T-helper 17 cell (primary cell): ENCODE measurements at regions not wholly inside any gene's neighbourhood (a gene's known extent, or its start where the extent isn't known, plus 50 kb on each side); places are given as distances from the start of the nearest gene placed in this dataset.

ENCODE experiments used
- ATAC-seq: fragments of 150-1000 bp; cut with Tn5 transposase; 2 replicates; pipeline ENCODE4 v1.10.0; 2021; ENCODE audit warnings: mild to moderate bottlenecking, moderate library complexity
- DNase-seq, 3 donors: peaks; one replicate each; pipeline versions ENCODE4 v3.0.0 to v3.0.0-alpha.2; 2020 to 2021
- H3K9me3 ChIP-seq: one replicate; pipeline ENCODE4 v1.7.0; 2013; ENCODE audit warnings: low read length, mild to moderate bottlenecking; ENCODE audit not compliant: control insufficient read depth, poor library complexity, severe bottlenecking
- H3K27ac Mint-ChIP-seq: one replicate; pipeline ENCODE4 v1.8.0; 2022; ENCODE audit warnings: mild to moderate bottlenecking, moderate library complexity, mixed read lengths
- H3K27me3 Mint-ChIP-seq: one replicate; pipeline ENCODE4 v1.8.0; 2022; ENCODE audit warnings: mixed read lengths
- H3K36me3 Mint-ChIP-seq: one replicate; pipeline ENCODE4 v1.8.0; 2022; ENCODE audit warnings: low read depth, mixed read lengths
- H3K4me1 Mint-ChIP-seq: one replicate; pipeline ENCODE4 v1.8.0; 2022; ENCODE audit warnings: mild to moderate bottlenecking, mixed read lengths
- H3K4me3 Mint-ChIP-seq: one replicate; pipeline ENCODE4 v1.8.0; 2022; ENCODE audit warnings: mild to moderate bottlenecking, moderate library complexity, mixed read lengths

DNA sequence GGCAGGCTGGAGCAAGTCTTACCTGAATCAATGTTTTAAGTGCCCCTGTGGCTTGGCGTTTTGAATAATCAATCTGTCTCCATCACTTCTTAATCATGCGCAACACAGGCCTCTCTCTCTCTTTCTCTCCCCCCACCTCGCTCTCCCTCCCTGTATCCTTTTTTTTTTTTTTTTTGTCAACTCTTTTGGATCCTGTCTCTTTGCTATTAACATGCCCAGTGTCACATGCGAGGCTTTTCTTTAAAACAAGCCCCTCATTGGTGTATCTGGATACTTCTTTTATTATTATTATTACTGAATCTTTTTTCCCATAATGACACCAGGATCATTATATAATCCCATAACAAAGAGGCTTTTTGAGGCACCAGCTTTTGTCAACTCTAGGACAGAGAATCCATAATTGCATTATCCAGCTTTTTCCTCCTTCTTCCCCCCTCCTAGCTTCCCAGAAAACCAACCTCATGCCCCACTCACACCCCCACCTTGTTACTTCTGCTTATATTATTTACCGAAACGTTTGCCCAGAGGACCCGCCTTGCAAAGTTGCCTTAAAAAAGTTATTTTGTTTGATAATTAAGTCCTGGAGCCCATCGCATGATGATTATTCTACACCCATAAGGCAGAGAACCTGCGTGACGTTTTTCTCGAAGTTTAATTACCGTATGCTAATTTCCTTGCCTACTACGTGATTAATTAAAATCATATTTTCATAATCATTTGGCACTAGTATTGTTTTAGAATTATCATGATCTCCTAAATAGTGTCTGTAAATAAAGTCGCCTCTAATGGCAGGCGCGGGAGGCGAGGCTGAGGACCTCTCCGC is 148.1 kb upstream of the ZNF536 start:
- Mint-ChIP-seq H3K4me1 (peaks cover 20% of the 10 kb centered on the region), H3K36me3 (peaks cover 13% of the 10 kb centered on the region), H3K27ac (no peak overlapping the region), H3K4me3 (peak overlapping the region; percentile 33), H3K27me3 (peaks cover 58% of the 10 kb centered on the region)
- no peaks in the 10 kb centered on the region for H3K9me3 ChIP-seq
- no peak for ATAC-seq
- no peak for DNase-seq

DNA sequence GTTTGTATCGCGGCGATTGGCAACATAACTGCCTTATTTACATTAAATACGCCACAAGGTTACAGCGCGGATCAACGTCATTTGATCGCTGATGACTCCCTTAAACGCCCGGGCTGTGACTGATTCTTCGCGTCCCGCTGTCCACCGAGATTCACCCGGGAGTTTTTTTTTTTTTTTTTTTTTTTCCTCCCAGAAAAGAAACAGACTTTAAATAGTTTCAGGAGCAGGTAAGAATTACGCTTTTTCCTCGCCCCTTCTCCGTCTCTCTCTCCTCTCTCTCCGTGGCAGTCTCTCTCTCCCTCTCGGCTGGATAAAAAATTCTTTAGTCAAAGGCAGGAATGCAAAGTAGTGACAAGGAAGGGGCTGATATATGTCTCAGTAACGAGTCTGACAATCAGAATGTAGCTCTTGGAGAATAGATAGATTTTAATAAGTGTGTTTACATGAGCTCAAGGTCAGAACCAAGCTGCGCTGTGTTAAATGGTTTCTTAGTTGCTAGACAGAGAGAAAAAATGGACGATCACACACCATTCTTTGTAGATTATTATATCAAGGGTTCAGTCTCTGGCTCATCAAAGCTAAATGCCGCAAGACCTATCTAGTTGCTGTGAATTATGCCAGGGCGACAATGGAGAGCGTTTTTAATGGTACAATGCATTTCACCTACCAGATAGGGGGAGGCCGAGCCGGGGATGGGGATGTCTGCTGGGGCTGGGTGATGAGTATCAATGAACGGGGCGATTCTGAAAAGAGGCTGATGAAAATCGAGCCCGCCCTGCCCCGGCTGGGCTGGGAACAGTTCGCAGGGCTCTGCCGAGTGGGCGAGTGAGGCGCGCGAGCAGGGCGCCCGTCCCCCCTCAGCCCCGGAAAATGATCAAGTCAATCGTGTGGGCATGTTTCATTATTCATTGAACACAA is 147.2 kb upstream of the ZNF536 start:
- peak overlapping the region; percentile 82 for H3K4me3 Mint-ChIP-seq
- no peak overlapping the region for H3K27ac Mint-ChIP-seq
- DNase-seq = no peak
- peaks cover 13% of the 10 kb centered on the region for H3K36me3 Mint-ChIP-seq
- no peak for ATAC-seq
- H3K27me3 Mint-ChIP-seq = peaks cover 55% of the 10 kb centered on the region
- no peaks in the 10 kb centered on the region for H3K9me3 ChIP-seq
- H3K4me1 Mint-ChIP-seq = peaks cover 20% of the 10 kb centered on the region

DNA sequence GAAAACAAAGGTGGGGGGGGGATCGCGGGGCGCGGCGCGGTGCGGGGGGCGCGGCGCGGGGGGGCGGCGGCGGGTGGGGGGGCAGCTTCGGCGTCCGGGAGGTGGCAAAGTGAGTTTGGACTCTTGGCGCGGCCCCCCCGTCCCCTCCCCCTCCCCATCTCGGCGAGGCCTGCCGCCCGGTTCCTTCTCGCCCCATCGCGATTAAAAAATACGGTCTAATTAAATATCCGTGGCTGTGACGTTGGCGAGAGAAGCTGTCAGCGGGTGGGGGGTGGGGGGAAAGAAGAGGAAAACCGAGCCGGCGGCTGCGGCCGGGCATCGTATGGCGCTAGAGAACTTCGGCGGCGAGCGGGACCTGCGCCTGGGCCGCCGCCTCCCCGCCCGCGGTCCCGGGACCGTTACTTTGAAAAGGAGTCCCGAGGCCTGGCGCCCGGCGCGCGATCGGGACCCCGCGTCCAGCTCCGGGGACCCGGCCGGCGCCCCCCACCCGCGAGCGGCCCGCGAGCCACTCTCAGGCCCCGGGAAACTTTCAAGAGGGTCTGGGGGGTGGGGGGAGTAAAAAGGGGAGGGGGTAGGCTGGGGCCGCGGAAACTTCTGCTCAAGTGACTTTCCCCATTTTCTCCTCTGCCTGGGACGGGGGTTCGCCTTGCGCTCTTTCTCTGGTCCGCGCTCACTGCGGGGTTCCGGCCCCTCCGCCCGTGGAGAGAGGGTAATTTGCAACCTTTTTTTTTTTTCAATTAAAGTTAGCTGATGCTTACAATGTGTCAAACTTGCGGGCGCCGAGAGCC is 146.3 kb upstream of the ZNF536 start:
- Mint-ChIP-seq H3K4me1 (peaks cover 20% of the 10 kb centered on the region), H3K27ac (no peak overlapping the region), H3K27me3 (peaks cover 63% of the 10 kb centered on the region), H3K36me3 (peaks cover 13% of the 10 kb centered on the region), H3K4me3 (peak overlapping the region; percentile 82)
- ATAC-seq (no peak), DNase-seq (no peak)
- no peaks in the 10 kb centered on the region for H3K9me3 ChIP-seq

DNA sequence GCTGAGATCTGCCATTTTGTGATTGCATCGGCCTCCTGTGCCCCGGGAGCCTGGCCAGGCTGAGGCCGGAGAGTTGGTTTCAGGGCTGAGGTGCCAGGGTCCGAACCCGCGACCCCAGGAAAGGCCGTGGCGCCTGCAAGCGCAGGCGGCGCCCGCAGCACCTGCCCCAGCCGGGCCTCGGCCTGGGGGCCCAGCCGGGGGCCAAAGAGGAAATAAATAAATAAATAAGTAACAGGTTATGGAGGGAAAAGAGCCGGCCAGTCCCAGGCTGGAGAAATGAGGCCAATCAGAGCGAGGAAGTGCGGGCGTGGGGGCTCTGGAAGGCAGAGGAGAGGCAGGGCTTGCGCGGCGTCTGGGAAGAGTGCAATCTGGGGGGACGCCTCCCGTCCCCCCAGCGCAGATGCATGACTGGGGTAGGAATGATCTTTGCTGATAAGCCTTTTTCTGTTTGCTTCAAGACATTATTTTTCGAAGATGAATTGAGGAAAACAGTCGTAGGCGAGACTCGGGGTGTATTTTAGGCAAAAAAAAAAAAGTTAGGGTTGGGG is 145.6 kb upstream of the ZNF536 start:
- H3K36me3 Mint-ChIP-seq = peaks cover 14% of the 10 kb centered on the region
- DNase-seq = no peak
- no peaks in the 10 kb centered on the region for H3K9me3 ChIP-seq
- no peak overlapping the region for H3K27ac Mint-ChIP-seq
- H3K27me3 Mint-ChIP-seq = peaks cover 65% of the 10 kb centered on the region
- peak overlapping the region; percentile 92 for H3K4me3 Mint-ChIP-seq
- peaks cover 20% of the 10 kb centered on the region for H3K4me1 Mint-ChIP-seq
- ATAC-seq = no peak

DNA sequence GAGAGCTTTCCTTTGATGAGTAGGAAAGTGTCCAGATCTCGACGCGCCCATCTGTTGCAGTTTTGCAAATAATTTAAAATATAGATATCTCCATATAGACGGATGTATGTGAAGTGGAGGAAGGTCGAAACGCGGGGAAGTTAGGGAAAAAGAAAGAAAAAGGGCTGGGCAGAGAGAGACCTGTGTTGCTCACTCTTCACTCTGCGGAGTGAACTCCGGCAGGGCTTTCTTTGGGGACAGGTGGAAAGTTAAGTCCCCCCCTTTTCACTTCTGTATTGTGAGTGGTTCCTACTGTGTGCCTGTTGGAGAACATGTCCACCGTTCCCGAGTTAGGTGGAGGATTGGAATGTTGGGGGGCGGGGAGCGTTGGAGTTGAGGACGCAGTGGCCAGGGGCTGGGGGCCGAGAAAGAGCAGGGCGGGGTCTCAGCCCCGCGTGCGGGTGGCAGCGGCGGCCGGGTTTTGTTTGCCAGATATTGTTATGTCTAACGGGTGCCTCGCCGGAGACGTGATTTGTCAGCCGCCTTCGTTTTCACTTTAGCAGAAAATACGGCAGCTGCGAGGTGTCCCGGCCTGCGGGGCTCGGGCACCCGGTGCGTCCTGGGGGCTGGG is 145.1 kb upstream of the ZNF536 start:
- Mint-ChIP-seq H3K27ac (no peak overlapping the region), H3K4me1 (peaks cover 20% of the 10 kb centered on the region), H3K4me3 (peak overlapping the region; percentile 92), H3K27me3 (peaks cover 65% of the 10 kb centered on the region), H3K36me3 (peaks cover 16% of the 10 kb centered on the region)
- no peaks in the 10 kb centered on the region for H3K9me3 ChIP-seq
- ATAC-seq (no peak), DNase-seq (no peak)

DNA sequence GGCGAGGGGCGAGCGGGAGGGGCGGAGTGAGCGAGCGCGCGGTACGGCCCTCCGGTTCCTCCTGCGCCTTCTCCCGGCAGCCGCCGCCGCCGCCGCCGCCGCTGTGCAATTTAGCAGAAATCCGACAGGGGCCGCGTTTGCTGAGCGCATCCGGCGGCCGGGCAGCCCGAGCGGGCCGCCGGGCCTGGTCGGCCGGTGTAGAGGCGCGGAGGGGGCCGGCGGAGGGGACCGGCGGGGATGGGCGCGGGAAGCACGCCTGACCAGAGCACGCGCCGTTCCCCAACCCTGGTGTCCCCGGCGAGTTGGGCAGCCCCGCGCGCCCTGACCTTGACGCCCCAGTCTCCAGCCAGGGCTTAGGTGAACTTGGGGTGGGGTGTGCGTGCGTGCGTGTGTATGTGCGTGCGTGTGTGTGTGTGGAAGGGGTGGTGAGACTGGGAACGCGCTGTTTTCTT is 144.5 kb upstream of the ZNF536 start:
- ATAC-seq = peak; percentile 42

DNA sequence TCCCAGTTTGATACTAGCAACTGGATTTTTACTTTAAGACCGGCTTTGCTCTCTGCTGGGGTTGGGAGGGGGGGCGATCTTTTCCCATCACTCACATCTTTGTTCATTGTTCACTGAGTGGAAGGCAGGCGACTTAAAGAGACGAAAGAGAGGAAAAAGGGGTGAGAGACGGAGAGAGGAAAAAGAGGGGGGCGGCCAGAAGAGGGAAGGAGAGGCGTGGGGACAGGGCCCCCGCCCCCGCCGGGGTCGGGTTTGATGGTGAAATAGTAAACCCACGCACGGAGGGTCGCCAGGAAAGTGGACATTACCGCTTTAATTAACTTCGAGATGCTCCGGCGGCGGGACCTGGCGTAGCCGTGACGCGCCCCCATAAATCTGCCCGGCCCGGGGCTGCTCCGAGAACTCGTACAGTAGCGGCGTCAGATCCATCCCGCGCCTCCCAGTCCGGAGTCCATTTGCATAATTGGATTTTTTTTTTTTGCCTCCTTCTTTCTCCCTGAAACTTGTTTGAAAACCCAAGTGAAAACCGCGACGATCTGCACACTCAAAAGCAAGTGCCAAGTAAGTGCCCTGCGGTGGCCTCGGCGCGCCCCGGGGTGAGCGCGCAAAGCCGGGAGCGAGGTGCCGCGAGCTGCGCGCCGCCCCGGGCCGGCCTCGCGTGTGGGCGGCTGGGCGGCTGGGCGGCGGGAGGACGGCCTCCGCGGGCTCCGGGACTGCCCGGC is 143.9 kb upstream of the ZNF536 start:
- Mint-ChIP-seq H3K36me3 (peaks cover 16% of the 10 kb centered on the region), H3K4me1 (peaks cover 20% of the 10 kb centered on the region), H3K27ac (no peak overlapping the region), H3K27me3 (peaks cover 69% of the 10 kb centered on the region), H3K4me3 (peak overlapping the region; percentile 41)
- DNase-seq (no peak), ATAC-seq (no peak)
- no peaks in the 10 kb centered on the region for H3K9me3 ChIP-seq

More for the DNA sequence above, 144.5 kb upstream of the ZNF536 start:
- Mint-ChIP-seq H3K27ac (no peak overlapping the region), H3K4me3 (peak overlapping the region; percentile 92), H3K4me1 (peaks cover 20% of the 10 kb centered on the region), H3K27me3 (peaks cover 71% of the 10 kb centered on the region), H3K36me3 (peaks cover 16% of the 10 kb centered on the region)
- no peaks in the 10 kb centered on the region for H3K9me3 ChIP-seq
- DNase-seq = no peak

DNA sequence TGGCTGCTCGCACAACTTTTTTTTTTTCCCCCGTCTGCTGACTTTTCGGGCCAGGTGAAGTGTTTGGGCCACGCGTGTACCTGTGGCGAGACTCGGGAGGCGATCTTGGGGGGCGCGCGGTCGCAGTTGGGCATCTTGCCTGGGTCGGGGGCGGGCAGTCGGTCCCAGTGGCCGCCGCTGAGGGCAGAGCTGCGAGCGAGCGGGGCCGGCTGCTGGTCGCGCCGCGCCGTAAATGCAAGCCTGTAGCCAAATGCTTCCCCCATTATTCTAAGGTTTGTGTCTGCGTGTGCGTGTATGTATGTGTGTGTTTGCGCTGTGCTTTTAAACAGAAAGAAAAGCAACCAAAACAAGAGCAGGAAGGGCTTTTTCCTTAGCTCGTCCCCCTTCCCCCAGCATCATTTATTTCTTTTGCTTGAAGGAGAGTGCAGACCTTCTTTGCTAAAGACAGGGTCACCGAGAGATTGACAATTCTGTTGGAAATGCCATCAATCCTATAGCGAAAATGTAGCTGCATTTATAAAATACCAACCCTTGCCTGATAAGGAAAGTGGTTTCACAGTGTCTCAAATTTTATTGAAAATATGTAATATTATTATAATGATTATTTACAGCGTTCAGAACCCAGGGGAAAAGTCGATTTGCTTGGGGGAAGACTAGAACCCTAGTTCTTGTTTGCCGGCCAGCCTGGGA is 143.2 kb upstream of the ZNF536 start:
- Mint-ChIP-seq H3K36me3 (peaks cover 13% of the 10 kb centered on the region), H3K4me3 (peak overlapping the region; percentile 53)
- ATAC-seq = no peak

DNA sequence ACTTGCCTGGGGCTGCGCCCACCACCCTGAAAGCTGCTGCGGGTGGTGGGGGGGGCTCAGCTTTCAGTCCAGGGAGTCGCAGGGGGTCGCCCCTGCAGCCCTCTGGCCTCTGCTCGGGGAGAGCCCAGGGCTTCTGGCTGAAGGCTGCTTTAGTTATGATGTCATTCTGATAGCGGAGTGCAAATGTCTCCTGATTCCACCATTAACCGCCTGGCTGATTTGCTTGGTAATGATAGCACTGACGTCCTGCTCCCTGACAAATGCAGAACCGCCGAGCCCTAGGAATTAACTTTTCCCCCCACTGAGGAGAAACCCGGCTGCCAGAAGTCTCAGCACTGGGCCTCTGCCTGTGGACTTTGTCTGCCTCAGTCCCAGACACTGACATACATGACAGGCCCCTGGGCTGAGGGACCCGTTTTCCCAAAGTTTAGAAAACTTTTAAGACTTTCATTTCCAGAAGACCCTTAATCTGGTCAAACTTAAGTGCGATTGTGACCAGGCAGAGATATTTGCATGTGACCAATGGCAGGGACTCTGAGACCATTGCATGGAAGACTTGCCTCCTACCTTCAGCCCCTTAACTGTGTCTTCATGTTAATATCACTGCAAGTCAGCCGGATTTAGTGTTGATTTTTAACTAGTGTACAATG is 142.5 kb upstream of the ZNF536 start:
- no peak overlapping the region for H3K27ac Mint-ChIP-seq
- DNase-seq = no peak
- peaks cover 64% of the 10 kb centered on the region for H3K27me3 Mint-ChIP-seq
- no peaks in the 10 kb centered on the region for H3K9me3 ChIP-seq
- no peak overlapping the region for H3K4me3 Mint-ChIP-seq
- peaks cover 18% of the 10 kb centered on the region for H3K4me1 Mint-ChIP-seq
- no peak for ATAC-seq
- peaks cover 13% of the 10 kb centered on the region for H3K36me3 Mint-ChIP-seq

More for the DNA sequence above, 143.2 kb upstream of the ZNF536 start:
- Mint-ChIP-seq H3K4me1 (peaks cover 18% of the 10 kb centered on the region), H3K27ac (no peak overlapping the region), H3K27me3 (peaks cover 67% of the 10 kb centered on the region)
- no peaks in the 10 kb centered on the region for H3K9me3 ChIP-seq
- no peak for DNase-seq

DNA sequence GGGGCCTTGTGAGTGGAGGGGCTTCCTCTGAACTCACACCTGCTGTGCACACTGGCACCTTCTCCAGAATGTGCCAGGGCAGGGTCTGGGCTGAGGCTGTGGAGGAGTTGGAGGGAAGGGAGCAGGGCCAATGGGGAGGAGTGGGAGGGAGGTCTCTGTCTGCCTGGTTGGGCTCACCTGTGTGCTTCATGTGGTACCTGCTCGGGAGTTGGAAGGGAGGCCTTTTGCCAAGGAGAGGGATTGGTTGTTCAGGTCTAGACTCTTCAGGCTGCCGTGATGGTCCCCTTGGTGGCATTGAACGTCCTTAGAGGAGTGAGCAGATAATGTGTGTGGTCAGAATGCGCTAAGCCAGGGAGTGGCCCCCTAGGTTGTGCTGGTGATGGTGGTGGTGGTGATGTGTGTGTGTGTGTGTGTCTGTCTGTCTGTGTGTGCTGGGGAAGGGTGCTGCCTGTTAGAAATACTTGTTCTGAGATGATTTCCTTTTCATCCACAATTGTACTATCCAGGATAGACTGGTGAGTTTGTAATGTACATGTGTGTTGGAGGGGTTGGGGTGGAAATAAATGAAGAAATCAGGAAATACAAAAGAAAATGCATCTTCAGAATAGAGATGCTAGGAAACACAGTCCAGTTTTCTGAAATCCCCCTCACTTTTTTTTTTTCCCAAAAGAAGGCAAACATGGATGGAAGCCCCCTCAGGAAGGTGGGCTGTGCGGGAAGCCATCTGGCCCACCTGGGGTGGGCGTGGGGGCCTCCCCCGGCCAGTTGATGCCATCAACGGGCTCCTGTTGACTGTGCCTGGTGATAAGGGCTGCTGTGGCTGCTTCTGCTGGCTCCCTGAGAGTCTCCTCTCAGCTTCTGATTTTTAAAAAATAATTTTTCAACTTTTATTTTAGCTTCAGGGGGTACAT is 140.5 kb upstream of the ZNF536 start:
- Mint-ChIP-seq H3K4me3 (no peak overlapping the region), H3K36me3 (peaks cover 6% of the 10 kb centered on the region), H3K4me1 (peaks cover 9% of the 10 kb centered on the region), H3K27ac (no peak overlapping the region), H3K27me3 (peaks cover 69% of the 10 kb centered on the region)
- no peak for DNase-seq
- no peaks in the 10 kb centered on the region for H3K9me3 ChIP-seq
- ATAC-seq = no peak
